ENCODE measurements at regions not wholly inside any gene's neighbourhood (a gene's known extent, or its start where the extent isn't known, plus 50 kb on each side); places are given as distances from the start of the nearest gene placed in this dataset.
A peak's percentile ranks its signal among the peaks of the same experiment; 100 is the strongest.

GRCh38 chr6:27176523-27177484 lies 70.7 kb upstream of the PRSS16 start (continued):
- TF ChIP-seq ZNF142 (CRISPR knock-in tag; IDR thresholded peaks at IDR 0.05) = peak; percentile 34; the same call in 1 of the 2 replicates
- no peak for TF ChIP-seq LCORL (IDR thresholded peaks at IDR 0.05)
- TF ChIP-seq LCORL (CRISPR knock-in tag; IDR thresholded peaks at IDR 0.05) = peak; percentile 25; the same call in 1 of the 2 replicates
- no peak for TF ChIP-seq ZNF883 (CRISPR knock-in tag; IDR thresholded peaks at IDR 0.05; ENCODE audit: not compliant biosample characterization)
- TF ChIP-seq ZKSCAN1 (IDR thresholded peaks at IDR 0.05; ENCODE audit: low read length) = peak; percentile 61; the same call in 1 of the 2 replicates
- TF ChIP-seq ATF7 (IDR thresholded peaks at IDR 0.05) = peak; percentile 3; the same call in 1 of the 2 replicates
- TF ChIP-seq ATF7 (CRISPR knock-in tag; IDR thresholded peaks at IDR 0.05) = no peak
- TF ChIP-seq ZNF253 (CRISPR knock-in tag; IDR thresholded peaks at IDR 0.05; ENCODE audit: borderline replicate concordance) = no peak
- 0 out of 2 replicates have a peak, but pooled peaks have one; percentile 18 for TF ChIP-seq ZNF124 (CRISPR knock-in tag; IDR thresholded peaks at IDR 0.05)
- 0 out of 2 replicates have a peak, but pooled peaks have one; percentile 42 for TF ChIP-seq NAIF1 (CRISPR knock-in tag; IDR thresholded peaks at IDR 0.05; ENCODE audit: borderline replicate concordance)
- TF ChIP-seq ZNF816 (CRISPR knock-in tag; IDR thresholded peaks at IDR 0.05; ENCODE audit: borderline replicate concordance) = peak; percentile 8; the same call in 1 of the 2 replicates
- peak; percentile 29; the same call in 1 of the 2 replicates for TF ChIP-seq GATAD2A (CRISPR knock-in tag; IDR thresholded peaks at IDR 0.05)
- TF ChIP-seq POLR2A (IDR thresholded peaks at IDR 0.05; ENCODE audit: insufficient read depth in 1 of 2, low read depth in 2 of 2, low read length in 2 of 2) = no peak
- peak in 1 of 2 experiments; percentile 89; a peak in 2 of 4 replicates for TF ChIP-seq KLF16 (CRISPR knock-in tag; IDR thresholded peaks at IDR 0.05)
- peak; percentile 59; the same call in 1 of the 2 replicates for TF ChIP-seq SP5 (CRISPR knock-in tag; IDR thresholded peaks at IDR 0.05; ENCODE audit: borderline replicate concordance, low read depth)
- TF ChIP-seq SP4 (CRISPR knock-in tag; IDR thresholded peaks at IDR 0.05) = peak; percentile 20; the same call in 1 of the 2 replicates
- no peak for TF ChIP-seq TIGD3 (CRISPR knock-in tag; IDR thresholded peaks at IDR 0.05; ENCODE audit: borderline replicate concordance)
- no peak for TF ChIP-seq ATAD3A (CRISPR knock-in tag; IDR thresholded peaks at IDR 0.05)
- no peak for TF ChIP-seq TEAD3 (CRISPR knock-in tag; optimal IDR thresholded peaks at IDR 0.05; ENCODE audit: borderline replicate concordance)
- TF ChIP-seq TFDP1 (CRISPR knock-in tag; IDR thresholded peaks at IDR 0.05; ENCODE audit: borderline replicate concordance) = peak; percentile 19; the same call in 1 of the 2 replicates
- no peak; the same call in 1 of the 2 replicates for TF ChIP-seq ZNF605 (CRISPR knock-in tag; IDR thresholded peaks at IDR 0.05)
- TF ChIP-seq NKX3-1 (CRISPR knock-in tag; IDR thresholded peaks at IDR 0.05) = 0 out of 2 replicates have a peak, but pooled peaks have one; percentile 23

Data from HepG2 (cell line).